ENCODE measurements at regions not wholly inside any gene's neighbourhood (a gene's known extent, or its start where the extent isn't known, plus 50 kb on each side); places are given as distances from the start of the nearest gene placed in this dataset.

GRCh38 chr4:108367751-108368150, 199.0 kb upstream of the LEF1 start:
- Histone ChIP-seq H3K9me3 (ENCODE audit: control insufficient read depth, low read length) (no peaks in the 10 kb centered on the region), H3K79me2 (no peaks in the 10 kb centered on the region), H3K4me3 (ENCODE audit: low read depth, low read length) (no peak overlapping the region), H3K27ac (no peak overlapping the region), H3K9ac (no peak overlapping the region), H3K36me3 (ENCODE audit: control insufficient read depth, insufficient read depth, low read length) (no peaks in the 10 kb centered on the region), H3K27me3 (ENCODE audit: control insufficient read depth, insufficient read depth, low read length) (no peaks in the 10 kb centered on the region), H2AFZ (no peak overlapping the region), H3K4me1 (no peaks in the 10 kb centered on the region), H3K4me2 (ENCODE audit: low read length) (no peak overlapping the region)
- TF ChIP-seq CTCF (IDR thresholded peaks at IDR 0.05) = no peak

GRCh38 chr4:108366716-108367115, 198.0 kb upstream of the LEF1 start:
- H3K4me2 ChIP-seq (ENCODE audit: low read length) = no peak overlapping the region

GRCh38 chr4:108365551-108365950, 196.8 kb upstream of the LEF1 start:
- no peaks in the 10 kb centered on the region for H3K36me3 ChIP-seq (ENCODE audit: control insufficient read depth, insufficient read depth, low read length)

More at GRCh38 chr4:108366716-108367115, 198.0 kb upstream of the LEF1 start:
- Histone ChIP-seq H3K9ac (no peak overlapping the region), H3K27me3 (ENCODE audit: control insufficient read depth, insufficient read depth, low read length) (no peaks in the 10 kb centered on the region), H3K79me2 (no peaks in the 10 kb centered on the region), H3K36me3 (ENCODE audit: control insufficient read depth, insufficient read depth, low read length) (no peaks in the 10 kb centered on the region), H2AFZ (no peak overlapping the region), H3K4me1 (no peaks in the 10 kb centered on the region), H3K27ac (no peak overlapping the region), H3K4me3 (ENCODE audit: low read depth, low read length) (no peak overlapping the region), H3K9me3 (ENCODE audit: control insufficient read depth, low read length) (no peaks in the 10 kb centered on the region)
- TF ChIP-seq CTCF (IDR thresholded peaks at IDR 0.05) = no peak

GRCh38 chr4:108361886-108362285, 193.2 kb upstream of the LEF1 start:
- no peaks in the 10 kb centered on the region for H3K79me2 ChIP-seq
- no peak for TF ChIP-seq CTCF (IDR thresholded peaks at IDR 0.05)
- H3K9me3 ChIP-seq (ENCODE audit: control insufficient read depth, low read length) = no peaks in the 10 kb centered on the region
- H3K27me3 ChIP-seq (ENCODE audit: control insufficient read depth, insufficient read depth, low read length) = no peaks in the 10 kb centered on the region
- H2AFZ ChIP-seq = no peak overlapping the region
- H3K4me1 ChIP-seq = no peaks in the 10 kb centered on the region
- no peak overlapping the region for H3K9ac ChIP-seq
- H3K4me2 ChIP-seq (ENCODE audit: low read length) = no peak overlapping the region
- no peaks in the 10 kb centered on the region for H3K36me3 ChIP-seq (ENCODE audit: control insufficient read depth, insufficient read depth, low read length)
- no peak overlapping the region for H3K4me3 ChIP-seq (ENCODE audit: low read depth, low read length)
- no peak overlapping the region for H3K27ac ChIP-seq

More at GRCh38 chr4:108365551-108365950, 196.8 kb upstream of the LEF1 start:
- Histone ChIP-seq H3K4me1 (no peaks in the 10 kb centered on the region), H3K4me2 (ENCODE audit: low read length) (no peak overlapping the region), H3K27ac (no peak overlapping the region), H3K27me3 (ENCODE audit: control insufficient read depth, insufficient read depth, low read length) (no peaks in the 10 kb centered on the region), H3K9me3 (ENCODE audit: control insufficient read depth, low read length) (no peaks in the 10 kb centered on the region), H3K9ac (no peak overlapping the region), H2AFZ (no peak overlapping the region), H3K4me3 (ENCODE audit: low read depth, low read length) (no peak overlapping the region), H3K79me2 (no peaks in the 10 kb centered on the region)
- TF ChIP-seq CTCF (IDR thresholded peaks at IDR 0.05) = no peak

- Histone ChIP-seq H3K9me3 (ENCODE audit: control insufficient read depth, low read length) (no peaks in the 10 kb centered on the region), H3K4me2 (ENCODE audit: low read length) (no peak overlapping the region), H3K4me3 (ENCODE audit: low read depth, low read length) (no peak overlapping the region), H3K27ac (no peak overlapping the region), H3K4me1 (no peaks in the 10 kb centered on the region), H2AFZ (no peak overlapping the region), H3K36me3 (ENCODE audit: control insufficient read depth, insufficient read depth, low read length) (no peaks in the 10 kb centered on the region), H3K9ac (no peak overlapping the region), H3K79me2 (no peaks in the 10 kb centered on the region), H3K27me3 (ENCODE audit: control insufficient read depth, insufficient read depth, low read length) (no peaks in the 10 kb centered on the region)
- TF ChIP-seq CTCF (IDR thresholded peaks at IDR 0.05) = no peak
Observed at GRCh38 chr4:108361446-108361820, 192.7 kb upstream of the LEF1 start.
